Ishikawa (cell line): ENCODE measurements at regions not wholly inside any gene's neighbourhood (a gene's known extent, or its start where the extent isn't known, plus 50 kb on each side); places are given as distances from the start of the nearest gene placed in this dataset.

Experiments
- CEBPB ChIP-seq: IDR thresholded peaks from 2 replicates; pipeline ENCODE4 v1.6.1; 2012
- CREB1 ChIP-seq: IDR thresholded peaks from 2 replicates; pipeline ENCODE4 v1.6.1; 2012; ENCODE audit warnings: low read depth
- EGR1 ChIP-seq: IDR thresholded peaks from 2 replicates; pipeline ENCODE4 v1.6.1; 2012
- EP300 ChIP-seq: IDR thresholded peaks from 2 replicates; pipeline ENCODE4 v1.6.1; 2012; ENCODE audit warnings: borderline replicate concordance
- FOXM1 ChIP-seq: IDR thresholded peaks from 2 replicates; pipeline ENCODE4 v1.6.1; 2012; ENCODE audit warnings: low read depth, borderline replicate concordance
- MAX ChIP-seq: IDR thresholded peaks from 2 replicates; pipeline ENCODE4 v1.6.1; 2012
- NFIC ChIP-seq: IDR thresholded peaks from 2 replicates; pipeline ENCODE4 v1.6.1; 2012
- RAD21 ChIP-seq: IDR thresholded peaks from 2 replicates; pipeline ENCODE4 v1.6.1; 2012; ENCODE audit warnings: low read depth
- REST ChIP-seq: IDR thresholded peaks from 2 replicates; pipeline ENCODE4 v1.6.1; 2012; ENCODE audit warnings: low read depth, mild to moderate bottlenecking
- TAF1 ChIP-seq: IDR thresholded peaks from 2 replicates; pipeline ENCODE4 v1.6.1; 2012; ENCODE audit warnings: low read depth, mild to moderate bottlenecking
- TCF12 ChIP-seq: IDR thresholded peaks from 2 replicates; pipeline ENCODE4 v1.6.1; 2012; ENCODE audit warnings: low read depth
- TEAD4 ChIP-seq: IDR thresholded peaks from 2 replicates; pipeline ENCODE4 v1.6.1; 2012
- USF1 ChIP-seq: IDR thresholded peaks from 2 replicates; pipeline ENCODE4 v1.6.1; 2012
- YY1 ChIP-seq: IDR thresholded peaks from 2 replicates; pipeline ENCODE4 v1.6.1; 2012; ENCODE audit warnings: low read depth
- ZBTB7A ChIP-seq: IDR thresholded peaks from 2 replicates; pipeline ENCODE4 v1.6.1; 2012; ENCODE audit warnings: low read depth

GRCh38 chr18:43934322-43934721 is 657.0 kb upstream of the SYT4 start:
- TF ChIP-seq YY1 (no peak), TAF1 (no peak), REST (no peak), CEBPB (no peak), MAX (no peak), EP300 (no peak), EGR1 (no peak)

- TF ChIP-seq EGR1 (no peak), ZBTB7A (no peak), REST (no peak), CEBPB (no peak), TEAD4 (no peak), RAD21 (no peak), MAX (no peak), TAF1 (no peak), TCF12 (no peak), EP300 (no peak), NFIC (no peak), FOXM1 (no peak), CREB1 (no peak), YY1 (no peak), USF1 (no peak)
These were observed 657.6 kb upstream of the SYT4 start for GRCh38 chr18:43934781-43935471.

GRCh38 chr18:43936176-43936575 is 658.9 kb upstream of the SYT4 start:
- no peak for TF ChIP-seq YY1
- TF ChIP-seq NFIC, result no peak
- TF ChIP-seq TEAD4, result no peak
- TF ChIP-seq CEBPB, result no peak
- no peak for TF ChIP-seq ZBTB7A
- no peak for TF ChIP-seq EP300
- no peak for TF ChIP-seq CREB1
- no peak for TF ChIP-seq FOXM1
- no peak for TF ChIP-seq EGR1
- TF ChIP-seq TAF1, result no peak
- no peak for TF ChIP-seq USF1
- no peak for TF ChIP-seq MAX
- TF ChIP-seq TCF12, result no peak
- no peak for TF ChIP-seq REST
- TF ChIP-seq RAD21, result no peak

- no peak for TF ChIP-seq REST
- no peak for TF ChIP-seq TEAD4
- TF ChIP-seq ZBTB7A, result no peak
- no peak for TF ChIP-seq EP300
- TF ChIP-seq EGR1, result no peak
These were observed 672.0 kb upstream of the SYT4 start for GRCh38 chr18:43949291-43949690.
